ENCODE measurements at regions not wholly inside any gene's neighbourhood (a gene's known extent, or its start where the extent isn't known, plus 50 kb on each side); places are given as distances from the start of the nearest gene placed in this dataset.
A peak's percentile ranks its signal among the peaks of the same experiment; 100 is the strongest.

- DNase-seq (ENCODE audit: insufficient read length, low spot score) (no peak), FAIRE-seq (peak; percentile 5)
- TF ChIP-seq TAF1 (IDR thresholded peaks at IDR 0.05; ENCODE audit: low read depth, low read length), result no peak
- TF ChIP-seq SPI1 (IDR thresholded peaks at IDR 0.05; ENCODE audit: low read depth, low read length), result 0 out of 2 replicates have a peak, but pooled peaks have one; percentile 38
- no peak for TF ChIP-seq POLR2AphosphoS5 (IDR thresholded peaks at IDR 0.05; ENCODE audit: low read depth, low read length)
Observed at GRCh38 chr2:41709702-41710599, 337.9 kb upstream of the PKDCC start.

GRCh38 chr2:41710944-41711343 is 336.9 kb upstream of the PKDCC start:
- DNase-seq (ENCODE audit: insufficient read length, low spot score), result no peak
- TF ChIP-seq POLR2A (IDR thresholded peaks at IDR 0.05; ENCODE audit: low read depth, low read length) (no peak), POLR2AphosphoS5 (IDR thresholded peaks at IDR 0.05; ENCODE audit: low read depth, low read length) (no peak), POU2F2 (IDR thresholded peaks at IDR 0.05; ENCODE audit: low read depth, low read length) (no peak), SPI1 (IDR thresholded peaks at IDR 0.05; ENCODE audit: low read depth, low read length) (no peak), TAF1 (IDR thresholded peaks at IDR 0.05; ENCODE audit: low read depth, low read length) (no peak), PAX5 (IDR thresholded peaks at IDR 0.05; ENCODE audit: insufficient read depth, low read length, severe bottlenecking) (no peak)
- no peak for FAIRE-seq

GRCh38 chr2:41711736-41712135 is 336.1 kb upstream of the PKDCC start:
- DNase-seq (ENCODE audit: insufficient read length, low spot score) (no peak), FAIRE-seq (peak; percentile 9)
- TF ChIP-seq TAF1 (IDR thresholded peaks at IDR 0.05; ENCODE audit: low read depth, low read length) (no peak), POLR2A (IDR thresholded peaks at IDR 0.05; ENCODE audit: low read depth, low read length) (no peak), PAX5 (IDR thresholded peaks at IDR 0.05; ENCODE audit: insufficient read depth, low read length, severe bottlenecking) (no peak), POLR2AphosphoS5 (IDR thresholded peaks at IDR 0.05; ENCODE audit: low read depth, low read length) (no peak), POU2F2 (IDR thresholded peaks at IDR 0.05; ENCODE audit: low read depth, low read length) (no peak), SPI1 (IDR thresholded peaks at IDR 0.05; ENCODE audit: low read depth, low read length) (no peak)

GRCh38 chr2:41716497-41716896 is 331.3 kb upstream of the PKDCC start:
- TF ChIP-seq PAX5 (IDR thresholded peaks at IDR 0.05; ENCODE audit: insufficient read depth, low read length, severe bottlenecking) (no peak), POLR2AphosphoS5 (IDR thresholded peaks at IDR 0.05; ENCODE audit: low read depth, low read length) (no peak), POU2F2 (IDR thresholded peaks at IDR 0.05; ENCODE audit: low read depth, low read length) (no peak), POLR2A (IDR thresholded peaks at IDR 0.05; ENCODE audit: low read depth, low read length) (no peak), TAF1 (IDR thresholded peaks at IDR 0.05; ENCODE audit: low read depth, low read length) (no peak), SPI1 (IDR thresholded peaks at IDR 0.05; ENCODE audit: low read depth, low read length) (no peak)
- DNase-seq (ENCODE audit: insufficient read length, low spot score) (no peak), FAIRE-seq (peak; percentile 62)

- FAIRE-seq, result no peak
- DNase-seq (ENCODE audit: insufficient read length, low spot score), result no peak
Observed at GRCh38 chr2:41717839-41718238, 330.0 kb upstream of the PKDCC start.

GRCh38 chr2:41718705-41719104 is 329.1 kb upstream of the PKDCC start:
- TF ChIP-seq TAF1 (IDR thresholded peaks at IDR 0.05; ENCODE audit: low read depth, low read length) (no peak), POU2F2 (IDR thresholded peaks at IDR 0.05; ENCODE audit: low read depth, low read length) (no peak), PAX5 (IDR thresholded peaks at IDR 0.05; ENCODE audit: insufficient read depth, low read length, severe bottlenecking) (no peak)
- DNase-seq (ENCODE audit: insufficient read length, low spot score), result no peak
- no peak for FAIRE-seq

More at GRCh38 chr2:41717839-41718238, 330.0 kb upstream of the PKDCC start:
- TF ChIP-seq POLR2AphosphoS5 (IDR thresholded peaks at IDR 0.05; ENCODE audit: low read depth, low read length) (no peak), POLR2A (IDR thresholded peaks at IDR 0.05; ENCODE audit: low read depth, low read length) (no peak), TAF1 (IDR thresholded peaks at IDR 0.05; ENCODE audit: low read depth, low read length) (no peak), POU2F2 (IDR thresholded peaks at IDR 0.05; ENCODE audit: low read depth, low read length) (no peak), SPI1 (IDR thresholded peaks at IDR 0.05; ENCODE audit: low read depth, low read length) (no peak), PAX5 (IDR thresholded peaks at IDR 0.05; ENCODE audit: insufficient read depth, low read length, severe bottlenecking) (no peak)

- no peak for DNase-seq (ENCODE audit: insufficient read length, low spot score)
- peak; percentile 9 for FAIRE-seq
- TF ChIP-seq POLR2AphosphoS5 (IDR thresholded peaks at IDR 0.05; ENCODE audit: low read depth, low read length), result no peak
- no peak for TF ChIP-seq PAX5 (IDR thresholded peaks at IDR 0.05; ENCODE audit: insufficient read depth, low read length, severe bottlenecking)
- TF ChIP-seq TAF1 (IDR thresholded peaks at IDR 0.05; ENCODE audit: low read depth, low read length), result no peak
- no peak for TF ChIP-seq POU2F2 (IDR thresholded peaks at IDR 0.05; ENCODE audit: low read depth, low read length)
- no peak for TF ChIP-seq POLR2A (IDR thresholded peaks at IDR 0.05; ENCODE audit: low read depth, low read length)
- TF ChIP-seq SPI1 (IDR thresholded peaks at IDR 0.05; ENCODE audit: low read depth, low read length), result no peak
Observed at GRCh38 chr2:41719756-41720155, 328.1 kb upstream of the PKDCC start.

GRCh38 chr2:41720331-41721251 is 327.2 kb upstream of the PKDCC start:
- TF ChIP-seq POU2F2 (IDR thresholded peaks at IDR 0.05; ENCODE audit: low read depth, low read length), result no peak
- no peak for TF ChIP-seq POLR2A (IDR thresholded peaks at IDR 0.05; ENCODE audit: low read depth, low read length)
- TF ChIP-seq PAX5 (IDR thresholded peaks at IDR 0.05; ENCODE audit: insufficient read depth, low read length, severe bottlenecking), result no peak
- no peak for TF ChIP-seq POLR2AphosphoS5 (IDR thresholded peaks at IDR 0.05; ENCODE audit: low read depth, low read length)
- TF ChIP-seq SPI1 (IDR thresholded peaks at IDR 0.05; ENCODE audit: low read depth, low read length), result no peak
- no peak for TF ChIP-seq TAF1 (IDR thresholded peaks at IDR 0.05; ENCODE audit: low read depth, low read length)
- FAIRE-seq, result peak; percentile 47
- no peak for DNase-seq (ENCODE audit: insufficient read length, low spot score)
